ENCODE measurements at regions not wholly inside any gene's neighbourhood (a gene's known extent, or its start where the extent isn't known, plus 50 kb on each side); places are given as distances from the start of the nearest gene placed in this dataset.

GRCh38 chr7:32228601-32229000 is 158.4 kb upstream of the PDE1C start:
- H3K4me3 ChIP-seq (ENCODE audit: low read depth, low read length), result no peak overlapping the region
- TF ChIP-seq, protein P1, sequence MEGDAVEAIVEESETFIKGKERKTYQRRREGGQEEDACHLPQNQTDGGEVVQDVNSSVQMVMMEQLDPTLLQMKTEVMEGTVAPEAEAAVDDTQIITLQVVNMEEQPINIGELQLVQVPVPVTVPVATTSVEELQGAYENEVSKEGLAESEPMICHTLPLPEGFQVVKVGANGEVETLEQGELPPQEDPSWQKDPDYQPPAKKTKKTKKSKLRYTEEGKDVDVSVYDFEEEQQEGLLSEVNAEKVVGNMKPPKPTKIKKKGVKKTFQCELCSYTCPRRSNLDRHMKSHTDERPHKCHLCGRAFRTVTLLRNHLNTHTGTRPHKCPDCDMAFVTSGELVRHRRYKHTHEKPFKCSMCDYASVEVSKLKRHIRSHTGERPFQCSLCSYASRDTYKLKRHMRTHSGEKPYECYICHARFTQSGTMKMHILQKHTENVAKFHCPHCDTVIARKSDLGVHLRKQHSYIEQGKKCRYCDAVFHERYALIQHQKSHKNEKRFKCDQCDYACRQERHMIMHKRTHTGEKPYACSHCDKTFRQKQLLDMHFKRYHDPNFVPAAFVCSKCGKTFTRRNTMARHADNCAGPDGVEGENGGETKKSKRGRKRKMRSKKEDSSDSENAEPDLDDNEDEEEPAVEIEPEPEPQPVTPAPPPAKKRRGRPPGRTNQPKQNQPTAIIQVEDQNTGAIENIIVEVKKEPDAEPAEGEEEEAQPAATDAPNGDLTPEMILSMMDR (IDR thresholded peaks at IDR 0.05; ENCODE audit: low read depth, low read length), result no peak

- no peak overlapping the region for H3K4me3 ChIP-seq (ENCODE audit: low read depth, low read length)
- TF ChIP-seq, protein P1 (IDR thresholded peaks at IDR 0.05; ENCODE audit: low read depth, low read length), result no peak
These were observed 157.5 kb upstream of the PDE1C start for GRCh38 chr7:32227746-32228145.

DNA sequence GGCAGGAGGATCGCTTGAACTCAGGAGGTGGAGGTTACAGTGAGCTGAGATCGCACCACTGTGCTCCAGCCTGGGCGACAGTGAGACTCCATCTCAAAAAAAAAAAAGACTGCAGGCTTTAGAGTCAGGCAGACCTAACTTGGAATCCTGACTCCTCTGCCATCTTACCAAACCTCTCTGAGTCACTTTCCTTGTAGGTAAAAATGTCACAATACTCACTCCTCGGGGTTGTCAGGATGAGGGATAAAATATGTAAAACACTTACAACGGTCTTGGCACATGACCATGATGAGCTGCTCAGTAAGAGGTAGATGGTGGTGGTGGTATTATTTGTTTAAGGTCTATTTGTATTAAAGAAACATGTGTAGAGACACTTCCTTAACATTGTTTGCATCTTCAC is 154.1 kb upstream of the PDE1C start:
- TF ChIP-seq, protein P1 (IDR thresholded peaks at IDR 0.05; ENCODE audit: low read depth, low read length), result no peak
- no peak overlapping the region for H3K4me3 ChIP-seq (ENCODE audit: low read depth, low read length)

DNA sequence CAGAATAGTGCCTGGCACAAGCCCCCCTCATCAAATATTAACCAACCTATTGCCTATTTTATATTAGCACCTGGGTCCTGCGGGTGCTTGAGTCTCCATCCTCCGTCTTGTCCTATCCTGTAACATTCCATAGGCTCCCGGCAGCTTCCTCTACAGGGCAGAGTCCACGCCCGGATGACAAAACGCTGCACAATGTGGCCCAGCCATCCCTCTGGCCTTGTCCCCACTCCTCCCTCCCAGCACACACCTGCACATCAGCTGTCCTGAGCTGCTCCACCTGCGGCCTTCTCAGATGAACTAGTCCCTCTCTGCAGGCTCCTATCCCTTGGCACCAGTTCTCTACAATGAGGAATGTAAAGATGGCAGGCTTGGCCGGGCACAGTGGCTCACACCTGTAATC is 153.5 kb upstream of the PDE1C start:
- TF ChIP-seq, protein P1 (IDR thresholded peaks at IDR 0.05; ENCODE audit: low read depth, low read length), result no peak
- H3K4me3 ChIP-seq (ENCODE audit: low read depth, low read length), result no peak overlapping the region

- TF ChIP-seq, protein P1 (IDR thresholded peaks at IDR 0.05; ENCODE audit: low read depth, low read length), result no peak
These were observed 153.0 kb upstream of the PDE1C start for GRCh38 chr7:32223071-32223650.

GRCh38 chr7:32222251-32222900 is 152.2 kb upstream of the PDE1C start:
- H3K4me3 ChIP-seq (ENCODE audit: low read depth, low read length), result no peak overlapping the region
- TF ChIP-seq, protein P1 (IDR thresholded peaks at IDR 0.05; ENCODE audit: low read depth, low read length), result no peak

More at GRCh38 chr7:32223071-32223650, 153.0 kb upstream of the PDE1C start:
- no peak overlapping the region for H3K4me3 ChIP-seq (ENCODE audit: low read depth, low read length)

GRCh38 chr7:32221736-32222135 is 151.5 kb upstream of the PDE1C start:
- no peak overlapping the region for H3K4me3 ChIP-seq (ENCODE audit: low read depth, low read length)
- TF ChIP-seq, protein P1 (IDR thresholded peaks at IDR 0.05; ENCODE audit: low read depth, low read length), result no peak
